HepG2 (cell line): ENCODE measurements at regions not wholly inside any gene's neighbourhood (a gene's known extent, or its start where the extent isn't known, plus 50 kb on each side); places are given as distances from the start of the nearest gene placed in this dataset.
A peak's percentile ranks its signal among the peaks of the same experiment; 100 is the strongest.

Source experiments
- ATAC-seq: fragments of 200-7000 bp; cut with Tn5 transposase; 3 replicates; pipeline ENCODE4 v1.9.1; 2020; ENCODE audit warnings: mild to moderate bottlenecking, moderate library complexity
- BruUV-seq: library from RNA; stranded (reverse); fragments of 400-500 nt; replicated peaks from 2 replicates; lab custom pipeline; 2021; lab: Mats Ljungman, UMichigan
- CTCF ChIA-PET: fragments of 300-600 bp; formaldehyde crosslinking; extraction: SDS; loops from one replicate; lab custom pipeline; 2021; ENCODE audit warnings: low total read pairs, inconsistent platforms, low intra/inter-chr PET ratio; lab: Yijun Ruan, JAX
- POLR2A ChIA-PET: fragments of 350-600 bp; sonication (Branson Sonifier 250); formaldehyde crosslinking; loops from one replicate; lab custom pipeline; 2020; ENCODE audit warnings: antibody characterized with exemption, inconsistent platforms; lab: Yijun Ruan, JAX
- DNase-seq: peaks from one replicate; pipeline ENCODE4 v3.0.0-alpha.2; 2015; ENCODE audit warnings: low spot score
- FAIRE-seq: peaks from 3 replicates; lab custom pipeline; 2011; peaks lifted over from hg19 to GRCh38; lab: Jason Lieb, UNC
- H2AFZ ChIP-seq: one replicate; pipeline ENCODE4 v1.6.1; 2011; ENCODE audit warnings: low read length, inconsistent platforms
- H3K27ac ChIP-seq: fragments of 300-600 bp; 3 replicates; pipeline ENCODE4 v1.8.0; 2011; ENCODE audit warnings: mixed run types, mild to moderate bottlenecking, mixed read lengths, low read length, inconsistent platforms; ENCODE audit not compliant: insufficient read depth; ENCODE audit errors: extremely low read length
- H3K27me3 ChIP-seq, 2 experiments: fragments of 200-600 bp in 1 of 2; 2 replicates in 1 of 2; 3 replicates in 1 of 2; pipeline versions ENCODE4 v1.6.0 to v1.8.0; 2011; ENCODE audit warnings: low read length in 2 of 2, mild to moderate bottlenecking in 2 of 2, moderate library complexity in 2 of 2, inconsistent platforms in 1 of 2; ENCODE audit not compliant: insufficient read depth in 2 of 2, control insufficient read depth in 1 of 2
- H3K36me3 ChIP-seq, 2 experiments: fragments of 200-600 bp in 1 of 2; replicated peaks in 1 of 2; 2 replicates in 1 of 2; 3 replicates in 1 of 2; pipeline versions ENCODE4 v1.5.1 to v1.8.0; 2011; ENCODE audit warnings: low read length in 2 of 2, inconsistent platforms in 1 of 2; ENCODE audit not compliant: insufficient read depth in 2 of 2, control insufficient read depth in 1 of 2
- H3K4me1 ChIP-seq: 2 replicates; pipeline ENCODE4 v1.5.1; 2012; ENCODE audit warnings: low read length, inconsistent platforms; ENCODE audit not compliant: insufficient read depth
- H3K4me2 ChIP-seq: 2 replicates; pipeline ENCODE4 v1.6.0; 2011; ENCODE audit warnings: low read depth, low read length, inconsistent platforms
- H3K4me3 ChIP-seq, 3 experiments: fragments of 200-600 bp in 1 of 3; sonication (generic), shearing (Covaris generic) in 1 of 3; replicated peaks in 1 of 3; 2 replicates each; pipeline ENCODE4 v1.5.1; 2011 to 2016; ENCODE audit warnings: low read length in 3 of 3, inconsistent platforms in 2 of 3, low read depth in 2 of 3, mild to moderate bottlenecking in 2 of 3, control low read depth in 1 of 3, mixed read lengths in 1 of 3; ENCODE audit not compliant: insufficient read depth in 1 of 3
- H3K79me2 ChIP-seq: one replicate; pipeline ENCODE4 v1.6.1; 2011; ENCODE audit warnings: low read length, inconsistent platforms; ENCODE audit not compliant: insufficient read depth
- H3K9ac ChIP-seq: 2 replicates; pipeline ENCODE4 v1.6.0; 2011; ENCODE audit warnings: mild to moderate bottlenecking, low read depth, low read length, inconsistent platforms; ENCODE audit not compliant: insufficient read depth
- H3K9me3 ChIP-seq: 2 replicates; pipeline ENCODE4 v1.5.1; 2012; ENCODE audit warnings: mild to moderate bottlenecking, low read length
- H4K20me1 ChIP-seq: 2 replicates; pipeline ENCODE4 v1.6.0; 2011; ENCODE audit warnings: inconsistent platforms, mild to moderate bottlenecking, low read length, moderate library complexity; ENCODE audit not compliant: insufficient read depth
- MAFF ChIP-seq: IDR thresholded peaks from 2 replicates; pipeline ENCODE4 v1.6.1; 2011; ENCODE audit warnings: low read depth, low read length, improper control_type of control experiment
- NFATC3 ChIP-seq: sonication (generic); formaldehyde crosslinking; IDR thresholded peaks from 2 replicates; pipeline ENCODE4 v1.5.1; 2020; ENCODE audit warnings: mild to moderate bottlenecking, missing genetic modification reagents
- NFRKB ChIP-seq: fragments of 450-650 bp; IDR thresholded peaks from 2 replicates; pipeline ENCODE4 v1.6.1; 2017
- NR2C2 ChIP-seq: sonication (generic); formaldehyde crosslinking; IDR thresholded peaks from 2 replicates; pipeline ENCODE4 v1.4.0; 2020; ENCODE audit warnings: missing genetic modification reagents, mild to moderate bottlenecking, moderate library complexity, borderline replicate concordance
- NR2F6 ChIP-seq, 2 experiments: IDR thresholded peaks; 2 replicates each; pipeline ENCODE4 v1.6.1; 2016; ENCODE audit warnings: antibody characterized with exemption in 1 of 2, mild to moderate bottlenecking in 1 of 2
- RAD21 ChIP-seq: fragments of 450-650 bp; formaldehyde crosslinking; IDR thresholded peaks from 2 replicates; pipeline ENCODE4 v1.5.0; 2020; ENCODE audit warnings: mild to moderate bottlenecking
- RFX5 ChIP-seq: IDR thresholded peaks from 2 replicates; pipeline ENCODE4 v1.6.1; 2011; ENCODE audit warnings: low read depth, low read length, improper control_type of control experiment
- STAG1 ChIP-seq: sonication (generic); formaldehyde crosslinking; IDR thresholded peaks from 2 replicates; pipeline ENCODE4 v1.4.0; 2020; ENCODE audit warnings: missing genetic modification reagents
- ZBTB1 ChIP-seq: sonication (generic); formaldehyde crosslinking; IDR thresholded peaks from 2 replicates; pipeline ENCODE4 v1.4.0; 2020; ENCODE audit warnings: missing genetic modification reagents, borderline replicate concordance
- ZNF441 ChIP-seq: sonication (generic); formaldehyde crosslinking; IDR thresholded peaks from 2 replicates; pipeline ENCODE4 v1.7.0; 2021; ENCODE audit warnings: missing genetic modification reagents, borderline replicate concordance
- ZNF543 ChIP-seq: sonication (generic); formaldehyde crosslinking; IDR thresholded peaks from 2 replicates; pipeline ENCODE4 v1.4.0; 2020; ENCODE audit warnings: mild to moderate bottlenecking, missing genetic modification reagents
- ZNF570 ChIP-seq: sonication (generic); formaldehyde crosslinking; IDR thresholded peaks from 2 replicates; pipeline ENCODE4 v1.4.0; 2020; ENCODE audit warnings: mild to moderate bottlenecking, missing genetic modification reagents, borderline replicate concordance
- ZNF772 ChIP-seq: sonication (generic); formaldehyde crosslinking; IDR thresholded peaks from 2 replicates; pipeline ENCODE4 v1.5.0; 2020; ENCODE audit warnings: mild to moderate bottlenecking, missing genetic modification reagents
- WGBS: methylation state at CpG from one replicate; pipeline ENCODE4 v1.1.6; 2017; ENCODE audit warnings: low lambda C conversion rate; 5-methylcytosine and 5-hydroxymethylcytosine counted together
- in situ Hi-C: cut with HindIII; loops from 2 replicates; pipeline ENCODE4 v1.10.0; 2017; ENCODE audit warnings: low pct_unique_long_range_greater_than_20kb; ENCODE audit not compliant: extremely low pct_ligation_motif_present
- intact Hi-C: fragments of 100-400 bp; cut with micrococcal nuclease; formaldehyde crosslinking; loops from one replicate; pipeline ENCODE4 v1.10.0; 2022; ENCODE audit not compliant: unreplicated experiment
- TF ChIP-seq, protein P1 (sequence below): sonication (generic); formaldehyde crosslinking; IDR thresholded peaks from 2 replicates; pipeline ENCODE4 v1.8.1; 2022; ENCODE audit warnings: low read depth, mild to moderate bottlenecking, missing genetic modification reagents
- TF ChIP-seq, protein P2 (sequence below): sonication (generic); formaldehyde crosslinking; IDR thresholded peaks from 2 replicates; pipeline ENCODE4 v1.4.0; 2020; ENCODE audit warnings: missing genetic modification reagents, borderline replicate concordance
- TF ChIP-seq, protein P3 (sequence below): sonication (generic); formaldehyde crosslinking; IDR thresholded peaks from 2 replicates; pipeline ENCODE4 v1.4.0; 2020; ENCODE audit warnings: missing genetic modification reagents, low read depth, mild to moderate bottlenecking, borderline replicate concordance

DNA sequence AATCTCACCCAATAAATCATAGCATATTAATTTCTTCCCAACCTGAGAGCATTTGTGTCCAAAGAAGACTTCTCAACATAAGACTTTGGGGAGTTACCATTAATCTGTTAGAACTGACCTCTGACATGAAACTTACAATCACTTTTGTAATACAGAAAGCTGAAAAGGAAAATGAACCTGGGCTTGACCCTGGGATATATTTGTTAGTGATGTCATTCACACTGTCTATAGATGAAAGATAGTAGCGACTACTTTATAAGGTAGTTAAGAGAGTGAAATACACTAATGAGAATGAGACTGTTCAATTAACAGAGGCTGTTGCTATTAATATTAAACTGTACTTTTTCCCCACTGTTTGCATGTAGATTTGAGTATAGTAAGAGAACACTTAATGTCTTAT lies 1334.8 kb upstream of the TMEM132C start:
- intact Hi-C loops (no loop called here), in situ Hi-C loops (no loop called here)
- Histone ChIP-seq H3K4me3 (no peak overlapping the region), H2AFZ (no peak overlapping the region), H3K36me3 (no peaks in the 10 kb centered on the region), H3K79me2 (no peaks in the 10 kb centered on the region), H3K9ac (no peak overlapping the region), H3K4me1 (no peaks in the 10 kb centered on the region), H3K9me3 (peaks cover 46% of the 10 kb centered on the region), H3K27ac (no peak overlapping the region), H3K27me3 (no peaks in the 10 kb centered on the region), H4K20me1 (no peaks in the 10 kb centered on the region), H3K4me2 (no peak overlapping the region)
- FAIRE-seq, result no peak
- 0% methylated on average over 1 of the region's 1 CpG for WGBS
- POLR2A ChIA-PET, result no interaction called here
- no peak for DNase-seq
- CTCF ChIA-PET, result no interaction called here
- BruUV-seq, result no TSS peak
- ATAC-seq, result no peak
- TF ChIP-seq ZNF570 (CRISPR knock-in tag) (no peak), ZNF772 (CRISPR knock-in tag) (no peak), MAFF (no peak), RFX5 (no peak), ZNF441 (CRISPR knock-in tag) (no peak), STAG1 (no peak)

DNA sequence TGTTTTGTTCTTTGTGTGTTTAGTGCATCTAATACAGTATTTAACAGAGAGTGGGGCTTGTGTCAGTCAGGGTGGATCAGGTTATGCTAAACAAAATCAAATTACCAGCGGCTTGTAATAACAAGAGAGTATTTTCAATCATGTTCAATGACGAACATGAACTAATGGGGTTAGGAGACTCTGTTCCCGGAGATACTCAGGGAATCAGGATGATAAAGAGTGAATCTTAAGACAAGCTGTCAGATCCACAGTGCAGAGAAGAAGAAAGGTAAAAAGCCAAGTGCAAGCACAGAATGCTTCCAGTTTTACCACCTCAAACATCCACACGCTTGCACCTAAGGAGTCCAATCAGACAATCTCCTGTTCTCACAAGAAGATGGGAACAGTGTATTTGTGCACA lies 1331.5 kb upstream of the TMEM132C start:
- DNase-seq, result no peak
- in situ Hi-C loops, result no loop called here
- Histone ChIP-seq H4K20me1 (no peaks in the 10 kb centered on the region), H3K79me2 (no peaks in the 10 kb centered on the region), H3K36me3 (no peaks in the 10 kb centered on the region), H3K9me3 (peaks cover 49% of the 10 kb centered on the region), H3K4me1 (no peaks in the 10 kb centered on the region), H3K27ac (no peak overlapping the region), H3K27me3 (no peaks in the 10 kb centered on the region), H3K4me3 (no peak overlapping the region), H3K4me2 (no peak overlapping the region), H2AFZ (peak overlapping the region; percentile 54), H3K9ac (no peak overlapping the region)
- FAIRE-seq, result no peak
- intact Hi-C loops, result no loop called here
- WGBS, result 2% methylated on average over 4 of the region's 4 CpGs
- CTCF ChIA-PET, result no interaction called here
- no peak for ATAC-seq
- no TSS peak for BruUV-seq
- POLR2A ChIA-PET, result no interaction called here
- TF ChIP-seq RAD21 (CRISPR knock-in tag), result no peak
- no peak for TF ChIP-seq NFATC3
- TF ChIP-seq NR2F6 (IDR thresholded peaks at IDR 0.05), result no peak
- no peak for TF ChIP-seq NR2F6 (CRISPR knock-in tag; IDR thresholded peaks at IDR 0.05)
- TF ChIP-seq ZBTB1 (CRISPR knock-in tag), result no peak
- TF ChIP-seq, protein P1, sequence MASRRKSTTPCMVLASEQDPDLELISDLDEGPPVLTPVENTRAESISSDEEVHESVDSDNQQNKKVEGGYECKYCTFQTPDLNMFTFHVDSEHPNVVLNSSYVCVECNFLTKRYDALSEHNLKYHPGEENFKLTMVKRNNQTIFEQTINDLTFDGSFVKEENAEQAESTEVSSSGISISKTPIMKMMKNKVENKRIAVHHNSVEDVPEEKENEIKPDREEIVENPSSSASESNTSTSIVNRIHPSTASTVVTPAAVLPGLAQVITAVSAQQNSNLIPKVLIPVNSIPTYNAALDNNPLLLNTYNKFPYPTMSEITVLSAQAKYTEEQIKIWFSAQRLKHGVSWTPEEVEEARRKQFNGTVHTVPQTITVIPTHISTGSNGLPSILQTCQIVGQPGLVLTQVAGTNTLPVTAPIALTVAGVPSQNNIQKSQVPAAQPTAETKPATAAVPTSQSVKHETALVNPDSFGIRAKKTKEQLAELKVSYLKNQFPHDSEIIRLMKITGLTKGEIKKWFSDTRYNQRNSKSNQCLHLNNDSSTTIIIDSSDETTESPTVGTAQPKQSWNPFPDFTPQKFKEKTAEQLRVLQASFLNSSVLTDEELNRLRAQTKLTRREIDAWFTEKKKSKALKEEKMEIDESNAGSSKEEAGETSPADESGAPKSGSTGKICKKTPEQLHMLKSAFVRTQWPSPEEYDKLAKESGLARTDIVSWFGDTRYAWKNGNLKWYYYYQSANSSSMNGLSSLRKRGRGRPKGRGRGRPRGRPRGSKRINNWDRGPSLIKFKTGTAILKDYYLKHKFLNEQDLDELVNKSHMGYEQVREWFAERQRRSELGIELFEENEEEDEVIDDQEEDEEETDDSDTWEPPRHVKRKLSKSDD (CRISPR knock-in tag), result no peak
- no peak for TF ChIP-seq ZNF543
- TF ChIP-seq, protein P2, sequence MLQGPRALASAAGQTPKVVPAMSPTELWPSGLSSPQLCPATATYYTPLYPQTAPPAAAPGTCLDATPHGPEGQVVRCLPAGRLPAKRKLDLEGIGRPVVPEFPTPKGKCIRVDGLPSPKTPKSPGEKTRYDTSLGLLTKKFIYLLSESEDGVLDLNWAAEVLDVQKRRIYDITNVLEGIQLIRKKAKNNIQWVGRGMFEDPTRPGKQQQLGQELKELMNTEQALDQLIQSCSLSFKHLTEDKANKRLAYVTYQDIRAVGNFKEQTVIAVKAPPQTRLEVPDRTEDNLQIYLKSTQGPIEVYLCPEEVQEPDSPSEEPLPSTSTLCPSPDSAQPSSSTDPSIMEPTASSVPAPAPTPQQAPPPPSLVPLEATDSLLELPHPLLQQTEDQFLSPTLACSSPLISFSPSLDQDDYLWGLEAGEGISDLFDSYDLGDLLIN (CRISPR knock-in tag), result no peak
- no peak for TF ChIP-seq NFRKB
- TF ChIP-seq, protein P3, sequence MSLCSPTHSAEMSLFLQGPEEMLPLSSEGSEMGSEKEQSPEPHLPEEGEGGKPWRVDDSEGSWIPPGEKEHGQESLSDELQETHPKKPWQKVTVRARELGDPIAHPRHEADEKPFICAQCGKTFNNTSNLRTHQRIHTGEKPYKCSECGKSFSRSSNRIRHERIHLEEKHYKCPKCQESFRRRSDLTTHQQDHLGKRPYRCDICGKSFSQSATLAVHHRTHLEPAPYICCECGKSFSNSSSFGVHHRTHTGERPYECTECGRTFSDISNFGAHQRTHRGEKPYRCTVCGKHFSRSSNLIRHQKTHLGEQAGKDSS (CRISPR knock-in tag), result no peak
- no peak for TF ChIP-seq NR2C2
